Esophagus (tissue), 2 donors: ENCODE measurements at regions not wholly inside any gene's neighbourhood (a gene's known extent, or its start where the extent isn't known, plus 50 kb on each side); places are given as distances from the start of the nearest gene placed in this dataset.

Source experiments
- H3K27ac ChIP-seq, 2 donors: one replicate each; pipeline ENCODE4 v1.5.1; 2013; ENCODE audit warnings: low read depth in 2 of 2, mild to moderate bottlenecking in 2 of 2, inconsistent platforms in 1 of 2, low read length in 1 of 2, moderate library complexity in 1 of 2
- H3K27me3 ChIP-seq, 2 donors: one replicate each; pipeline ENCODE4 v1.6.1; 2013; ENCODE audit warnings: low read length in 2 of 2, control low read depth in 1 of 2, mild to moderate bottlenecking in 1 of 2; ENCODE audit not compliant: insufficient read depth in 2 of 2, control insufficient read depth in 1 of 2
- H3K36me3 ChIP-seq, 2 donors: one replicate each; pipeline ENCODE4 v1.6.1; 2013; ENCODE audit warnings: low read length in 1 of 2; ENCODE audit not compliant: control insufficient read depth in 2 of 2, insufficient read depth in 2 of 2
- H3K4me1 ChIP-seq, 2 donors: one replicate each; pipeline ENCODE4 v1.6.1; 2013; ENCODE audit warnings: low read length in 1 of 2; ENCODE audit not compliant: control insufficient read depth in 2 of 2, insufficient read depth in 2 of 2
- H3K4me3 ChIP-seq, 2 donors: one replicate each; pipeline ENCODE4 v1.5.1; 2013; ENCODE audit warnings: low read length in 2 of 2, mild to moderate bottlenecking in 2 of 2, low read depth in 1 of 2, moderate library complexity in 1 of 2
- H3K9me3 ChIP-seq, 2 donors: one replicate each; pipeline ENCODE4 v1.6.1; 2013; ENCODE audit warnings: mild to moderate bottlenecking in 2 of 2, low read depth in 1 of 2, low read length in 1 of 2, moderate library complexity in 1 of 2; ENCODE audit not compliant: control insufficient read depth in 2 of 2, insufficient read depth in 1 of 2
- WGBS, 2 donors: extraction: QIAGEN DNeasy Blood & Tissue Kit; methylation state at CpG; one replicate each; pipeline ENCODE4 v1.1.7; 2013; 5-methylcytosine and 5-hydroxymethylcytosine counted together
- donor health status: healthy with polysubstance abuse.
- donor health status: Bipolar disorder and iron deficiency.

DNA sequence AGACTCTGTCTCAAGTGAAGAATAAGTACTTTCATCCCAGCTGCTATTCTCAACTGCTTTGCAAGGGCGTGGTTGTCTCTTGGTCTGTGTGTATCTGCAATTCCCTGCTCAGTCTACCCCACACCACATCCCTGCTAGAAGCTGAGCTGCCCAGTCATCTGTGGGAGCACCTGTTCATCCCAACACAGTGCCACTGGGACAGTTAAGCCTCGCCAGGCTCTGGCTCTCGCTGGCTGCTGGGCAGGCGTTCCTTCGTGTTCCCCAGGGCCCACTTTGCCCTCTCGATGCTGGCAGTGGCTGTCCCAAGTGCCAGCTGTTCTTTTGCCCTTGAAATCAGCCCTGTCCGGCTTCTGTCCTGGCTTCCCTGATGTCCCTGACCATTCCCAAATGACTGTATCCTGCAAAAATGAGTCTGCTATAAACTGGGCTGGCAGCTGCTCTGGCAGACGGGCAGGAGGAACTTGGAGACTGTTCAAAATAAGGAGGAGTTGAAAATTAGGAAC, 91.6 kb upstream of the KLHL25 start:
- H3K4me1 ChIP-seq = no peaks in the 10 kb centered on the region
- H3K9me3 ChIP-seq = no peaks in the 10 kb centered on the region
- no peaks in the 10 kb centered on the region for H3K36me3 ChIP-seq
- WGBS, 2 donors = 65 to 74% methylated on average over 8 of the region's 8 CpGs
- H3K27me3 ChIP-seq = no peaks in the 10 kb centered on the region
- no peak overlapping the region for H3K4me3 ChIP-seq
- H3K27ac ChIP-seq = no peak overlapping the region

DNA sequence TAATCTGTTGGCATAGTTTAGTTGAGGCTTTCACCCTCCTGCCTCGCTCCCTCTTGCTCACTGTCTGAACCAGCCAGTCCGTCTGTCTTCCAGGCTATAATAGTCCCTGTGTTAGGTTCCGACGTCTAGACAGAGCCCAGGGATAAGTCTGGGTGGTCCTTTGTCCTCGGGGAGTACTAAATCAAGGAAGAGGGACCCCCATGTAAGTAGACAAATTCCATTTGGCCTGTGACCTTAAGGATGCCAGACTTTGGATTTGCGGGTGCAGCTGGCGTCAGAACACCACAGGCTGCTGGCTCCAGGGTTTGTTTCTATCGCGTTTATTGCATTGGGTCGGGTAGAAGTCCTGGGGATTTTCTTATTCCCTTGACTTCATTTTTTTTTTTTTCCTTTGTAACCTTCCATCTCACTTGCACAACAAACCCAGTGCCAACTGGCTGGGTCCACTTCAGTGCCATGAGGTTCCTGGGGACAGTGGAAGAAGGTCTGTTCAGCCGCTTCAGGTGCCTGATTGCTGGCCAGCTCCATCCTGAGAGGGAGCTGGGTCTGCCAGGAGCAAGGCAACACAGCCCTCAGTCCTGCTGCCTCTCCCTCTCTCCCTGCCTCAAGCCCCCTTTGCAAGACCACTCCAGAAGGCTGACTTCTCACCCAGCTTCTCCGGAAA, 95.4 kb upstream of the KLHL25 start:
- H3K27me3 ChIP-seq = no peaks in the 10 kb centered on the region
- no peaks in the 10 kb centered on the region for H3K36me3 ChIP-seq
- 73 to 79% methylated on average over 12 of the region's 12 CpGs for WGBS, 2 donors
- H3K27ac ChIP-seq = no peak overlapping the region
- no peaks in the 10 kb centered on the region for H3K4me1 ChIP-seq
- no peak overlapping the region for H3K4me3 ChIP-seq
- no peaks in the 10 kb centered on the region for H3K9me3 ChIP-seq

DNA sequence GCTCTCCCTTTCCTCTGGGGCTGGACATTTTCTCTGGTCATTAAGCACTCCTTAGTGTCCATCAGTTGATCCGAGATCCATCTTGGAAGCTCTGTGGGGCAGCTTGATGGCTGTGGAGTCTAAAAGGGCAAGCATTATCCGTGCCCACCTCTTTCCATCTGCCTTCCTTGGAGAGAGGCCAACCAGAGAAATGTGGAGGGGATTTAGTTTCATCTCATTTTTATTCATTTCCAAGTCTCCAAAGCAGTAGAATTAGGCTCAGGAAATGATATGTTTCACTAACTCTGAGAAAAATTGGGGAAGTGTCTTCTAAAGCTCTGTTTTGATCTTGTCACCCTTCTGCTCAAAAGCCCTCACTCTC, 95.9 kb upstream of the KLHL25 start:
- H3K9me3 ChIP-seq = no peaks in the 10 kb centered on the region
- H3K27ac ChIP-seq = no peak overlapping the region
- no peaks in the 10 kb centered on the region for H3K4me1 ChIP-seq
- no peaks in the 10 kb centered on the region for H3K36me3 ChIP-seq
- 60 to 67% methylated on average over 2 of the region's 2 CpGs for WGBS, 2 donors
- no peak overlapping the region for H3K4me3 ChIP-seq
- H3K27me3 ChIP-seq = no peaks in the 10 kb centered on the region

DNA sequence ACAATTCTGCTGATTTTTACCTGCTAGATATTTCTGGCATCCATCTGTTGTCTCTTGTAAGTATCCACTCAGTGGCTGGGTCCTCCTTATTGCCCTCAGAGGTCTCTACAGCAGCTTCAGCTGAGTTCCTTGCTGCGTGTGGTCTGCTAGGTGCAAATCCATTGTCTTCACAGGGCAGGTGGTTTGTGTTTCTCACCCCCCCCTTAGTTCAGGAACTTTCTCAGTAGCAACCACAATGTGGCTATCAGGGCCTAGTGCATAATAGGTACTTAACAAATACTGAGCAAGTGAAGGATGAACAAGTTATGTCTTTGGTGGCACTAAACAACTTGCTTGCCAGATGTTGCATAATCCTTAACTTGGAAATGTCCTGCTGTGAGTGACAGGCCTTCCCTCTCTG, 96.7 kb upstream of the KLHL25 start:
- no peak overlapping the region for H3K4me3 ChIP-seq
- no peaks in the 10 kb centered on the region for H3K27me3 ChIP-seq
- no peaks in the 10 kb centered on the region for H3K36me3 ChIP-seq
- no peak overlapping the region for H3K27ac ChIP-seq
- no peaks in the 10 kb centered on the region for H3K4me1 ChIP-seq
- no peaks in the 10 kb centered on the region for H3K9me3 ChIP-seq
- 81 to 82% methylated on average over 1 of the region's 1 CpG for WGBS, 2 donors

DNA sequence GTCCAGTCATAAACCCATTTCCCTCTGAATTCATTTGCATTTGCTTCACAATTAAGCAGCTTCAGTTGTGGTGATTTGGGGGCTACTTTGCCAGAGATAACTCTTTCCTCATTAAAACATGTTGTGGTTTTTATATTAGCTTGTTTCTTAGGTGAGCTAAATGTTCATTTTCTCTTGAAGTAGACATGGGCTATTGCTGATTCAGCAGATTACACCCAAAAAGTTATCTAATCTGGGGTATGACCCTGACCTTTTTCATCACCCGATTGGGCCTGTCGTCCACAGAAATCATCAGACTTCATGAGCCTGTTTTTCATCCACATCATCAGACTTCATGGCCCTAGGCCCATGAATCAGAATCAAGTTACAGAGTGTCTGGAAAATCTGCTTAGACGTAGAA, 97.5 kb upstream of the KLHL25 start:
- Histone ChIP-seq H3K36me3 (no peaks in the 10 kb centered on the region), H3K27me3 (no peaks in the 10 kb centered on the region), H3K4me1 (no peaks in the 10 kb centered on the region), H3K9me3 (no peaks in the 10 kb centered on the region), H3K27ac (no peak overlapping the region), H3K4me3 (no peak overlapping the region)
- 80 to 91% methylated on average over 3 of the region's 3 CpGs for WGBS, 2 donors

DNA sequence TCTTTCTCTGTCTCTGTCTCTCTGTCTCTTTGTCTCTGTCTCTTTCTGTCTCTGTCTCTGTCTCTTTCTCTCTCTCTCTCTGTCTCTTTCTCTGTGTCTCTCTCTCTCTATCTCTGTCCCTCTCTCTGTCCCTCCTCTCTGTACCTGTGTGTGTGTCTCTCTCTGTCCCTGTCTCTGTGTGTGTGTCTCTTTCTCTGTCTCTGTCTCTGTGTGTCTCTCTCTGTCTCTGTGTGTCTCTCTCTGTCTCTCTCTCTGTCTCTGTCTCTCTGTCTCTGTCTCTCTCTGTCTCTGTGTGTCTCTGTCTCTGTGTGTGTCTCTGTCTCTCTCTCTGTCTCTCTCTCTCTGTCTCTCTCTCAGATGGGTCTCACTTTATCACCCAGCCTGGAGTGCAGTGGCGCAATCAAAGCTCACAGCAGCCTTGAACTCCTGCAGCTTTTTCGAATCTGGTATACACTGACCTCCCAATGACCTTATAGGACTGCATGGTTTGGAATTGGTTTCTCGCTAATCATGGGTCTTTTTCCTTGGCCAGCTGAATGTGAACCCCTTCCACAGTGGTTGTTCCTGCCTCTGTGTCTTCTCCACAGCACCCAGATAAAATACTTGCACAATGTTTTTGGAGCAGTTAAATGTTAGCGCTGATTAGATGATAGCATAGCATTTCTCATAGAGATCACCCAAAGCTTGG, 102.6 kb upstream of the KLHL25 start:
- no peaks in the 10 kb centered on the region for H3K36me3 ChIP-seq
- WGBS, 2 donors = 58 to 70% methylated on average over 4 of the region's 4 CpGs
- H3K27ac ChIP-seq = no peak overlapping the region
- H3K9me3 ChIP-seq = no peaks in the 10 kb centered on the region
- H3K4me3 ChIP-seq = no peak overlapping the region
- H3K27me3 ChIP-seq = peaks cover 0 to 2% of the 10 kb centered on the region in 2 donors
- no peaks in the 10 kb centered on the region for H3K4me1 ChIP-seq

DNA sequence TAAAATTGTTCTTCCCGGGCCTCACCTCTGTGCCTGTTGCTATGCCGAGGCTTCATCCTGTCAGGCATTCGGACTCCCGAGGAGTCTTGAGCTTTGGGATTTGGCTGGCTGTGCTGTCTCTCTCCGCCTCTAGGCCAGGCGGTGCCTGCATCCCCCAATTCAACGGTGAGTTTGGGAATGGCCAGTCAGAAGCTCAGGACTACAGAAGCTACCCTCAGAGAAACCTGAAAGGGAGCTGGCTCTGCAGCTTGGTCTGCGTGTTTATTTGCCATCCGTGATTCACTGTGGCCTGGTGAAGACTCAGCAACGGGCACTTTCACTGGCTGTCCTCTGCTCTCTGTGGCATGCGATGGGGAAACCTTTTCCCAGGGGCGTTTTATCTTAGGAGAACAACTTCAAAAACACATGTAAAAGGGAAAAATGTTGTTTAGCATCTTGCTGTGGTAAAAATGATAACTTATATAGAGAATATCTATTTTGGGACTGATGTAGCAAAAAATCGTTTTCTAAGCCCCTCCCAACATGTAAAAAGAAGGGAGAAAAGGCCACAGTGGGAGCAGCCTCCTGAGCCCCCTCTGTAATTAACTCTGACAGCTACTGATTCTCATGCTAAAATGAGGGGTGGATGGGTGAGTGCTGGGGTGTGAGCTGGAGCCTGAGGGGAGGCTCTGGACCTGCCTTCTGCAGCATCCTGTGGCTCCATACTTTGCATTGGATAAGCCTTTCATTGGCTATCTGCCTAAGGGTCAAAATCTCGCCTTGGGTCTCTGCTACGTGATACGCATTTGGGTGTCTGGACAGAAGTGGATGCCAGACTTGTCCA, 103.4 kb upstream of the KLHL25 start:
- Histone ChIP-seq H3K36me3 (no peaks in the 10 kb centered on the region), H3K4me3 (no peak overlapping the region), H3K9me3 (no peaks in the 10 kb centered on the region), H3K27me3 (peaks cover 0 to 2% of the 10 kb centered on the region in 2 donors), H3K4me1 (no peaks in the 10 kb centered on the region), H3K27ac (no peak overlapping the region)
- 54 to 63% methylated on average over 16 of the region's 16 CpGs for WGBS, 2 donors

DNA sequence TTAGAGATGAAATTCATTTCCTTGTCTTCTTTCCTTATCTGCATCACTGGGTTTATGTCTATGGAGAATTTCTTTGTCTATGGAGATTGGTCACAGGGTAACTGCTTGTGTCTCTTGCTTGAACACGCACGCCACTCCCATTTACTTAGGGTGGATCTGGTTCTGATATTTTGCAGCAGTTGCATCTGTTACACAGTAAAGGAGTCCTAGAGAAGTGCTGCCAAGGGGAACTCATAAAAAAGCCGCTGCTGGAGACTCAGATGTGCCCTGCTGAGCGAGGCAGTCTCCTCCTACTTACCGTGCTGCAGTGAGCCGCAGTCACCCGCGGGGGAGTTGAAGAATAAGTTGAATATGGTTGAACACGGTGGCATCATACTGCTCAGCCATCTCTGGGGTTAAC, 105.2 kb upstream of the KLHL25 start:
- WGBS, 2 donors = 37 to 42% methylated on average over 9 of the region's 9 CpGs
- H3K27me3 ChIP-seq = peaks cover 0 to 2% of the 10 kb centered on the region in 2 donors
- no peak overlapping the region for H3K27ac ChIP-seq
- no peaks in the 10 kb centered on the region for H3K36me3 ChIP-seq
- no peak overlapping the region for H3K4me3 ChIP-seq
- H3K4me1 ChIP-seq = no peaks in the 10 kb centered on the region
- no peaks in the 10 kb centered on the region for H3K9me3 ChIP-seq

DNA sequence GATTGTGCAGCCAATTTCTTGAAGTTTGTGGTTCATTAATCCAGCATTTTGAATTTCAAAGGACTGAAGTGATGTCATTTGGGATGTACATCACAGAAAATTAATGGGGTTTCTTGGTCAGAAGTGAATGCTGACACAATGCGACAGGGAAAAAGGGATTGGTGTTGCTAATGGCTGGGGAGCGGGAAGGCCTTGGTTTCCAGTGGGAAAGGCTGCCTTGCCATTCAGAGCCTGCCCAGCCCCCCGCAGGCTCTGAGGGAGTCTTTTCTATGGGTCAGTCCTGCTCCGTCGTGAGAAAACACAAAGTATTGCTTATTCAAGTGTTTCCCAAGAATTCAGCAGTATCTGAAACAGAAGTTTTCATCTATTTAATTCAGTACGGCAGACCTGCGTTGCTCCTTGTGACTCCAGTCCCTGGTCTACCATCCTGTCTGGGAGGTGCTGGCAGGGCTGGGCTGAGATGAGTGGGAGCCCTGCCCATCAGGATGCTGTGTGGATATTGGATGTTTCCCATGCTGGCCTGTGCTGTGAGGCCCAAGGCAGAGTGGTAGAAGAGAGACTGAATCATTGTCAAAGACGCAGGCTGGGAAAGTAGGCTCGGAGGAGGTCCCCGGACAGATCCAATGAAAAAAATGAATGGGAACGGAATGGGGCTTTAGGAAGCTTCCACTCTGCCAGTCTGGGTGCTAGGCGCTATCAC, 111.2 kb upstream of the KLHL25 start:
- H3K27ac ChIP-seq = no peak overlapping the region
- no peaks in the 10 kb centered on the region for H3K9me3 ChIP-seq
- WGBS, 2 donors = 82 to 84% methylated on average over 12 of the region's 12 CpGs
- H3K27me3 ChIP-seq = no peaks in the 10 kb centered on the region
- no peak overlapping the region for H3K4me3 ChIP-seq
- H3K4me1 ChIP-seq = no peaks in the 10 kb centered on the region
- no peaks in the 10 kb centered on the region for H3K36me3 ChIP-seq
